Naive thymus-derived CD4-positive, alpha-beta T cell (primary cell): ENCODE measurements at regions not wholly inside any gene's neighbourhood (a gene's known extent, or its start where the extent isn't known, plus 50 kb on each side); places are given as distances from the start of the nearest gene placed in this dataset.

Experiments used
- ATAC-seq: fragments of 150-1000 bp; cut with Tn5 transposase; 2 replicates; pipeline ENCODE4 v1.10.0; 2021; ENCODE audit warnings: mild to moderate bottlenecking, moderate library complexity
- CTCF ChIA-PET: fragments of 350-600 bp; sonication (Branson Sonifier 250); formaldehyde crosslinking; loops from one replicate; lab custom pipeline; 2021; ENCODE audit warnings: antibody characterized with exemption; lab: Charles Lee
- POLR2A ChIA-PET: fragments of 350-600 bp; sonication (Branson Sonifier 250); formaldehyde crosslinking; loops from one replicate; lab custom pipeline; 2021; ENCODE audit warnings: antibody characterized with exemption, inconsistent platforms; lab: Charles Lee
- DNase-seq, 9 donors: peaks; one replicate each; pipeline versions ENCODE4 v3.0.0 to v3.0.0-alpha.2; 2020 to 2022; ENCODE audit warnings: mixed read lengths in 1 of 9
- H3K27ac ChIP-seq: one replicate; pipeline ENCODE4 v1.7.0; 2013; ENCODE audit warnings: mild to moderate bottlenecking, low read depth, low read length, moderate library complexity
- H3K27me3 ChIP-seq, 2 donors: one replicate each; pipeline ENCODE4 v1.7.0; 2013; ENCODE audit warnings: low read length in 2 of 2, mild to moderate bottlenecking in 2 of 2, moderate library complexity in 2 of 2; ENCODE audit not compliant: control insufficient read depth in 2 of 2, insufficient read depth in 2 of 2
- H3K36me3 ChIP-seq, 3 experiments: 1 replicate in 2 of 3; 2 replicates in 1 of 3; pipeline ENCODE4 v1.7.0; 2013; ENCODE audit warnings: low read length in 3 of 3, mild to moderate bottlenecking in 3 of 3, moderate library complexity in 1 of 3; ENCODE audit not compliant: insufficient read depth in 3 of 3, control insufficient read depth in 2 of 3
- H3K4me1 ChIP-seq, 2 donors: one replicate each; pipeline ENCODE4 v1.7.0; 2013; ENCODE audit warnings: low read length in 2 of 2, mild to moderate bottlenecking in 2 of 2, moderate library complexity in 1 of 2; ENCODE audit not compliant: control insufficient read depth in 2 of 2, insufficient read depth in 2 of 2
- H3K4me3 ChIP-seq: 2 replicates; pipeline ENCODE4 v1.7.0; 2013; ENCODE audit warnings: mild to moderate bottlenecking, low read length
- H3K9me3 ChIP-seq, 3 experiments: 1 replicate in 2 of 3; 2 replicates in 1 of 3; pipeline ENCODE4 v1.7.0; 2013; ENCODE audit warnings: low read length in 3 of 3; ENCODE audit not compliant: control insufficient read depth in 2 of 3
- H3K27ac Mint-ChIP-seq, 9 donors: one replicate each; pipeline ENCODE4 v1.8.0; 2020 to 2022; ENCODE audit warnings: mixed read lengths in 9 of 9, mild to moderate bottlenecking in 8 of 9, moderate library complexity in 5 of 9, inconsistent platforms in 2 of 9
- H3K27me3 Mint-ChIP-seq, 5 donors: one replicate each; pipeline ENCODE4 v1.8.0; 2021 to 2022; ENCODE audit warnings: mixed read lengths in 5 of 5, mild to moderate bottlenecking in 1 of 5
- H3K36me3 Mint-ChIP-seq, 5 donors: one replicate each; pipeline ENCODE4 v1.8.0; 2020 to 2022; ENCODE audit warnings: mixed read lengths in 5 of 5, mild to moderate bottlenecking in 3 of 5, inconsistent platforms in 1 of 5
- H3K4me1 Mint-ChIP-seq, 7 donors: one replicate each; pipeline ENCODE4 v1.8.0; 2020 to 2022; ENCODE audit warnings: mixed read lengths in 7 of 7, mild to moderate bottlenecking in 3 of 7, inconsistent platforms in 1 of 7
- H3K4me3 Mint-ChIP-seq, 10 donors: one replicate each; pipeline ENCODE4 v1.8.0; 2020 to 2022; ENCODE audit warnings: mild to moderate bottlenecking in 10 of 10, mixed read lengths in 10 of 10, moderate library complexity in 6 of 10, inconsistent platforms in 2 of 10
- H3K9me3 Mint-ChIP-seq, 11 donors: one replicate each; pipeline ENCODE4 v1.8.0; 2020 to 2022; ENCODE audit warnings: mixed read lengths in 11 of 11, mild to moderate bottlenecking in 4 of 11, inconsistent platforms in 1 of 11, moderate library complexity in 1 of 11
- intact Hi-C, 2 donors: fragments of 100-400 bp; cut with micrococcal nuclease; formaldehyde crosslinking; loops; one replicate each; pipeline ENCODE4 v1.15.1; 2023

DNA sequence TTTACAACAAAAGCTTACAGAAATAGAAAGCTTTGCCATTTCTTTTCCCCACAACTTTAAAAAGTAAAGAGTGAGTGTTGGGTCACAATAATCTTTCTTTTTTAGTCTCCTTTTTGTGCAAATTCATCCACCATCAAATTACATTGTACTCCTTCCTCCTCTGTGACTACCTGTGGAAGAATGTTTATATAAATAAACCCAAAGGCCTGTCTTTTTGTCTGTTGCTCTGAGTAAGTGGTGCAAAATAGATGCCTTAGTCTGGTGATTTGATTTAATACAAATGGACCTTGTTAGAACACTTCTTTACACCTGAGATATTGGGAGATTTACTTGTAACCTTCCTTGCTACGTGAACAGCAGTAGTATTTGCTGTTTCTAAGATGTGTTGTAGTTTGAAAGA lies 53.5 kb upstream of the TAF11L2 start:
- H3K36me3 Mint-ChIP-seq, result peaks cover 0 to 6% (median 0%) of the 10 kb centered on the region in 5 donors
- no peak overlapping the region for H3K4me3 Mint-ChIP-seq
- no peaks in the 10 kb centered on the region for H3K4me1 ChIP-seq
- intact Hi-C loops, result no loop called here
- H3K4me1 Mint-ChIP-seq, result peaks cover 0 to 4% (median 0%) of the 10 kb centered on the region in 7 donors
- no peak for ATAC-seq
- no peaks in the 10 kb centered on the region for H3K36me3 ChIP-seq
- H3K27ac Mint-ChIP-seq, result no peak overlapping the region
- H3K27me3 ChIP-seq, result no peaks in the 10 kb centered on the region
- DNase-seq, result no peak
- no peaks in the 10 kb centered on the region for H3K9me3 ChIP-seq
- POLR2A ChIA-PET, result no interaction called here
- peaks cover 4 to 32% (median 13%) of the 10 kb centered on the region in 11 donors for H3K9me3 Mint-ChIP-seq
- CTCF ChIA-PET, result no interaction called here
- no peak overlapping the region for H3K27ac ChIP-seq
- no peak overlapping the region for H3K4me3 ChIP-seq
- no peaks in the 10 kb centered on the region for H3K27me3 Mint-ChIP-seq

- no peak overlapping the region for H3K4me3 ChIP-seq
- H3K36me3 ChIP-seq, result no peaks in the 10 kb centered on the region
- intact Hi-C loops, result no loop called here
- no peaks in the 10 kb centered on the region for H3K9me3 ChIP-seq
- ChIA-PET CTCF (no interaction called here), POLR2A (no interaction called here)
- no peak overlapping the region for H3K27ac Mint-ChIP-seq
- no peak overlapping the region for H3K4me3 Mint-ChIP-seq
- H3K36me3 Mint-ChIP-seq, result peaks cover 0 to 5% (median 0%) of the 10 kb centered on the region in 5 donors
- H3K4me1 Mint-ChIP-seq, result peaks cover 0 to 4% (median 0%) of the 10 kb centered on the region in 7 donors
- H3K27me3 ChIP-seq, result no peaks in the 10 kb centered on the region
- ATAC-seq (no peak), DNase-seq (no peak)
- peaks cover 3 to 26% (median 13%) of the 10 kb centered on the region in 11 donors for H3K9me3 Mint-ChIP-seq
- no peaks in the 10 kb centered on the region for H3K27me3 Mint-ChIP-seq
- no peak overlapping the region for H3K27ac ChIP-seq
- H3K4me1 ChIP-seq, result no peaks in the 10 kb centered on the region
Measured at GRCh38 chr5:17445185-17445584, 52.8 kb upstream of the TAF11L2 start.
